HUES6 (cell line): ENCODE measurements at regions not wholly inside any gene's neighbourhood (a gene's known extent, or its start where the extent isn't known, plus 50 kb on each side); places are given as distances from the start of the nearest gene placed in this dataset.

ENCODE experiments used
- H3K27ac ChIP-seq: 2 replicates; pipeline ENCODE4 v1.7.0; 2013; ENCODE audit warnings: low read depth, mild to moderate bottlenecking, low read length, inconsistent platforms
- H3K27me3 ChIP-seq: 2 replicates; pipeline ENCODE4 v1.6.1; 2013; ENCODE audit warnings: low read length; ENCODE audit not compliant: control insufficient read depth, insufficient read depth
- H3K36me3 ChIP-seq: 2 replicates; pipeline ENCODE4 v1.6.1; 2013; ENCODE audit warnings: low read length; ENCODE audit not compliant: control insufficient read depth, insufficient read depth
- H3K4me1 ChIP-seq: 2 replicates; pipeline ENCODE4 v1.6.1; 2013; ENCODE audit warnings: low read length; ENCODE audit not compliant: control insufficient read depth, insufficient read depth
- H3K4me3 ChIP-seq: 2 replicates; pipeline ENCODE4 v1.5.1; 2013; ENCODE audit warnings: low read depth, low read length
- H3K9ac ChIP-seq: one replicate; pipeline ENCODE4 v1.6.1; 2013; ENCODE audit warnings: mild to moderate bottlenecking, low read length
- H3K9me3 ChIP-seq: 2 replicates; pipeline ENCODE4 v1.6.1; 2013; ENCODE audit warnings: low read depth, low read length; ENCODE audit not compliant: control insufficient read depth, insufficient read depth

GRCh38 chr7:106392144-106392543 is 107.4 kb upstream of the NAMPT start:
- Histone ChIP-seq H3K36me3 (no peaks in the 10 kb centered on the region), H3K27me3 (no peaks in the 10 kb centered on the region), H3K27ac (no peak overlapping the region), H3K9ac (no peak overlapping the region), H3K9me3 (peaks cover 2% of the 10 kb centered on the region; the same call in 1 of the 2 replicates), H3K4me1 (peaks cover 9% of the 10 kb centered on the region), H3K4me3 (no peak overlapping the region)

GRCh38 chr7:106386958-106387357 is 102.2 kb upstream of the NAMPT start:
- Histone ChIP-seq H3K36me3 (no peaks in the 10 kb centered on the region), H3K9ac (no peak overlapping the region), H3K4me3 (no peak overlapping the region), H3K27me3 (no peaks in the 10 kb centered on the region), H3K4me1 (no peaks in the 10 kb centered on the region), H3K9me3 (peaks cover 5% of the 10 kb centered on the region; the same call in 1 of the 2 replicates), H3K27ac (no peak overlapping the region)

DNA sequence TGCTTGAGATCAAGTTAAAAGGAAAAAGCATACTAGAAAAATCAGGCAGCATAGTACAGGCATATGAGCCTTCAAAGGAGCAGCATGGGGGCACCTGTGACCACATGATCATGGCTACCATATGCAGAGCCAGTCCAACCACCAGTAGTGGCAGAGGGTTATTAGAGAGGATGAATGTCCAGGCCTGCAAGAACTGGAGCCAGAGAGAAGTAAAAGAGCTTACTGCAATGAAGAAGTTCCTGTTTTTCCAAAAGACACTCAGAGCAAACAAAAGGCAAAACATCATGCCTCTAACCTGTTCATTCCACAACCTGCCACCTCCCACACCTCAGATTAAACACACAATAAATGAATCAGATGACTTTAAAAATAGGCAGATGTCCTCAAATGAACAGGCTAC is 99.6 kb upstream of the NAMPT start:
- Histone ChIP-seq H3K4me3 (no peak overlapping the region), H3K27ac (no peak overlapping the region), H3K4me1 (no peaks in the 10 kb centered on the region), H3K27me3 (no peaks in the 10 kb centered on the region), H3K9ac (no peak overlapping the region), H3K36me3 (no peaks in the 10 kb centered on the region), H3K9me3 (peaks cover 5% of the 10 kb centered on the region; the same call in 1 of the 2 replicates)

GRCh38 chr7:106382929-106383328 is 98.1 kb upstream of the NAMPT start:
- H3K4me3 ChIP-seq = no peak overlapping the region
- no peak overlapping the region for H3K9ac ChIP-seq
- H3K9me3 ChIP-seq = peaks cover 5% of the 10 kb centered on the region; the same call in 1 of the 2 replicates
- no peak overlapping the region for H3K27ac ChIP-seq
- no peaks in the 10 kb centered on the region for H3K4me1 ChIP-seq
- no peaks in the 10 kb centered on the region for H3K36me3 ChIP-seq
- no peaks in the 10 kb centered on the region for H3K27me3 ChIP-seq

DNA sequence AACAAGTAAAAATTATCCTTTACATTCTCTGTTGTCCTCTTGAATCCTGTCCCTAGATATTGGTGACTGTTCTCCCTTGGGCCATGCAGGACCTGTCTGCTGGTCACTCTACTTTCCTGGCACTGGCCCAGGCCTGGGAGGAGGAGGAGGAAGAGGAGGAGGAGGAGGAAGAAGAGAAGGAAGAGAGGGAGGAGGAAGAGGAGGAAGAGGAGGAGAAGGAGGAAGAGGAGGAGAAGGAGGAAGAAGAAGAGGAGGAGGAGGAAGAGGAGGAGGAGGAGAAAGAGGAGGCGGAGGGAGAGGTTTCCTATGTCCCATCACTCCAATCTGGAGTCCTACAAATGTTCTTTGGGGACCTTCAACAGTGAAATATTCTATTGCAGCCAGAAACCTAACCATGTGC is 97.3 kb upstream of the NAMPT start:
- no peaks in the 10 kb centered on the region for H3K27me3 ChIP-seq
- H3K36me3 ChIP-seq = no peaks in the 10 kb centered on the region
- no peak overlapping the region for H3K9ac ChIP-seq
- H3K4me3 ChIP-seq = no peak overlapping the region
- no peaks in the 10 kb centered on the region for H3K4me1 ChIP-seq
- H3K9me3 ChIP-seq = peaks cover 3% of the 10 kb centered on the region; the same call in 1 of the 2 replicates
- no peak overlapping the region for H3K27ac ChIP-seq

DNA sequence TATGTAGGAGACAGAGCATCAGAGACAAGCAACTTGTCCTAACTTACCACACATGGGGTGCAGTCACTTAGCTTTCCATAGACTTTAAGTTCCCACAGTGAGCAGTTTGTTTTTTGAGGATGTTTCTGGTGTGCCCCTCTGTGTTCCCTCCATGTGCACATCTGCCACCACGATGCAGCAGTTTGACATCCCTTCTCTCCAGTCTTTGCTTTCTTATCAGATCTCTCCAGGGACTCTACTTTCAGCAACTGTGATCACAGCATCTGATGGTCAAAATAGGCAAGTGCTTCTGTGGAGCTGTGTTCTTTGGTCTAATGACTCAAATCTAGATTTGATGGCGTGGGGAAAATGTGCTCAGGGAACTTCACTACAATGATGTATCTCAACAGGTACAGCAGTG is 96.5 kb upstream of the NAMPT start:
- Histone ChIP-seq H3K27ac (no peak overlapping the region), H3K4me1 (no peaks in the 10 kb centered on the region), H3K9me3 (no peaks in the 10 kb centered on the region), H3K27me3 (no peaks in the 10 kb centered on the region), H3K9ac (no peak overlapping the region), H3K36me3 (no peaks in the 10 kb centered on the region), H3K4me3 (no peak overlapping the region)

DNA sequence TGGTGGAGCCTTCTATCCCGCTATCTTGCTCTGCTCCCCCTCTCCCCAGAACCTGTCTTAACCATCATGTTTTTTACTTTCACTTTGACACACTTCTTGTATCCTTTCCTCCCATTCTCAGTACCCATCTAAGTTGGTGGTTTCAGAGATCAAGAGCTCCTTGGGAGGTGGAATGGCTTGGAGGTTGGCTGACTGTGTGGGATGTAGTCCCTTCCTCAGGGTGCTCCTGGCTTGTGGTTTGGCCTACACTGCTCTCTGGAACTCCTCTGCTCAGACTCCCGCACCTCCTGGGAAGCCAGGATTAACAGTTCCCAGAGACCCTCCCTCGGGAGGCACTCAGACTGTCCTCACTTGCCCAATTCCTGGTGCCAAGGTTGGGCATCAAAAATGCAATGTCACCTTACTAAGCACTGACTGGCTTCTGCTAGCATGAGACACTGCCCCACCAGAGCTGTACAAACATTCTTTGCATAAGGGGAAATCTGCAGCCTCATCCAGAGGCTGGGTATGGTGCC is 93.1 kb upstream of the NAMPT start:
- Histone ChIP-seq H3K4me3 (no peak overlapping the region), H3K36me3 (no peaks in the 10 kb centered on the region), H3K4me1 (peaks cover 9% of the 10 kb centered on the region; the same call in 1 of the 2 replicates), H3K9ac (no peak overlapping the region), H3K27ac (no peak overlapping the region), H3K27me3 (no peaks in the 10 kb centered on the region), H3K9me3 (no peaks in the 10 kb centered on the region)

DNA sequence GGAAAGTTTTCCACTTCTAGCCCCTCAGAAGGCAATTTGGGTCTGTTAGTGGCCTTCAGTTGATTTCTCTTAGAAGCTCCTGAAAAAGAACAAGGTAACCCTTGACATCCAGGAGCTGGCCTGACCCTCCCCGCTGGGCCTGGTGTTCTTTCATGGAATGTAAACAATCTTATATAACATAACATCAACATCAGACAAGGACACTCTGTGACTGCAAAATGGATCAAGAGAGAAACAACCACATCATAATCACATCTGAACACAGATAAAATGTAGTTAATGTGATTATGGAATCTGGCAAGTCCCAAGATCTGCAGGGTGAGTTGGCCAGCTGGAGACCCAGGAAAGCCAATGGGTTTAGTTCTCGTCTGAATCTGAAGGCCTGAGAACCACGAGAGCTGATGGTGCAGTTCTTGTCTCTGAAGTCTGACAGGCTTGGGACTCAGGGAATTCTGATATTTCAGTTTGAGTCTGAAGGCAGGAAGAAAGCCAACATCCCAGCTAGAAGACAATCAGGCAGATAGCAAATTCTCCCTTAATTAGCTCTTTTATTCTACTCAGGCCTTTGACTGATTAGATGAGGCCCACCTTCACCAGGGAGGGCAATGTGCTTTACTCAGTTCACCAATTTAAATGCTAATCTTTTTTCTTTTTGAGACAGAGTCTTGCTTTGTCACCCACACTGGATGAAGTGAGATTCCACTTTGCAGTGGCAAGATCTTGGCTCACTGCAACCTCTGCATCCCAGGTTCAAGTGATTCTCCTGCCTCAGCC is 91.4 kb upstream of the NAMPT start:
- H3K4me1 ChIP-seq = peaks cover 9% of the 10 kb centered on the region; the same call in 1 of the 2 replicates
- H3K9me3 ChIP-seq = no peaks in the 10 kb centered on the region

DNA sequence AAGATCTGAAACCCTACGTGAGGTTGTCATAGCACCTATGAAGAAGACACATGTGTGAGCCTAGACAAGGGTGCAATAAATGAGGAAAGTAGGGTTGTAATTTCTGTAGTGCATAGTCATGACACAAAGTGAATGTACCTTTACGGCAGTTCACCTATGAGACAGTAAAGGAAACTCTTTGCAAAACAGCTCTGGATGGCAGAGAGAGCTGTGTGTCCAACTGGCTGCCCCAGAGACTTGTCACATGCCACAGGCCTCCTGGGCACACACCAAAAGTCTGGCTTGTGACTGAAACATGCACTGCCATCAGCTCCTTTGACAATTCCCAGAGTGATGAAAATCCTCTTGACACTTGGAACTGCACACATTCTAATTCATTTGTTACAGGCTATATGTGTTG is 90.7 kb upstream of the NAMPT start:
- H3K4me3 ChIP-seq = no peak overlapping the region
- H3K27me3 ChIP-seq = no peaks in the 10 kb centered on the region
- H3K9me3 ChIP-seq = no peaks in the 10 kb centered on the region
- H3K9ac ChIP-seq = no peak overlapping the region
- H3K27ac ChIP-seq = no peak overlapping the region
- H3K36me3 ChIP-seq = no peaks in the 10 kb centered on the region
- peaks cover 9% of the 10 kb centered on the region; the same call in 1 of the 2 replicates for H3K4me1 ChIP-seq

More for the DNA sequence above, 91.4 kb upstream of the NAMPT start:
- Histone ChIP-seq H3K27ac (no peak overlapping the region), H3K9ac (no peak overlapping the region), H3K4me3 (no peak overlapping the region), H3K27me3 (no peaks in the 10 kb centered on the region), H3K36me3 (no peaks in the 10 kb centered on the region)

DNA sequence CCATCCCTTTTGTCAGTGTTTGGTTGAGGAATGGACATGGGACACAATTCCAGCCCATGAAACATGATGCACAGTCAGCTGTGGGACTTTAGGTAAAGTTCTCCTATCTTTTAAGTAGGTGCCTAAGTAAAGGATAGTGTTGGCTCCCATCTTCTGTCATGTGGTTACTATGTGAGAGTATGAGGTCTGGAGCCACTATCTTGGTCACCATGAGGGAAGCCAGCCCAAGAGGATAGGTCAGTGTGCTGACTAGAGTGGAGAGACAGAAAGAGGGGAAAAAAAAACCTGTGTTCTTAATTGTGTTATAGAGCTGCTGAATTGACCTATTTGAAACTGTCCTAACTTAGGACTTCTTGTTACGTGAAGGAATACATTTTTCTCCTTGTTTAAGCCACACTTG is 89.7 kb upstream of the NAMPT start:
- Histone ChIP-seq H3K9ac (no peak overlapping the region), H3K4me1 (peaks cover 9% of the 10 kb centered on the region; the same call in 1 of the 2 replicates), H3K36me3 (no peaks in the 10 kb centered on the region), H3K9me3 (no peaks in the 10 kb centered on the region), H3K27me3 (no peaks in the 10 kb centered on the region), H3K27ac (no peak overlapping the region), H3K4me3 (no peak overlapping the region)

GRCh38 chr7:106372595-106373318 is 88.0 kb upstream of the NAMPT start:
- Histone ChIP-seq H3K36me3 (no peaks in the 10 kb centered on the region), H3K4me1 (peaks cover 9% of the 10 kb centered on the region; the same call in 1 of the 2 replicates), H3K4me3 (no peak overlapping the region), H3K27me3 (no peaks in the 10 kb centered on the region), H3K9me3 (no peaks in the 10 kb centered on the region), H3K27ac (no peak overlapping the region), H3K9ac (no peak overlapping the region)
